ENCODE measurements at regions not wholly inside any gene's neighbourhood (a gene's known extent, or its start where the extent isn't known, plus 50 kb on each side); places are given as distances from the start of the nearest gene placed in this dataset.

GRCh38 chr2:176508374-176508773 lies 239.1 kb downstream of the MTX2 start:
- no peak for DNase-seq

GRCh38 chr2:176508984-176509740 lies 239.9 kb downstream of the MTX2 start:
- DNase-seq: no peak

- no peak for DNase-seq
Observed at GRCh38 chr2:176514276-176514675, 245.0 kb downstream of the MTX2 start.

- DNase-seq: no peak
Observed at GRCh38 chr2:176514805-176515500, 245.7 kb downstream of the MTX2 start.

GRCh38 chr2:176516051-176516602 lies 246.9 kb downstream of the MTX2 start:
- no peak for DNase-seq

- no peak for DNase-seq
Observed at GRCh38 chr2:176518823-176519222, 249.6 kb downstream of the MTX2 start.

GRCh38 chr2:176521878-176522670 lies 252.8 kb downstream of the MTX2 start:
- DNase-seq: no peak

- no peak for DNase-seq
Observed at GRCh38 chr2:176525086-176525485, 255.8 kb downstream of the MTX2 start.

- no peak for DNase-seq
Observed at GRCh38 chr2:176526995-176527901, 258.0 kb downstream of the MTX2 start.

GRCh38 chr2:176531608-176532007 lies 262.4 kb downstream of the MTX2 start:
- no peak for DNase-seq

- DNase-seq: no peak
Observed at GRCh38 chr2:176533505-176534193, 264.4 kb downstream of the MTX2 start.

- no peak for DNase-seq
Observed at GRCh38 chr2:176534798-176535466, 265.7 kb downstream of the MTX2 start.

- no peak for DNase-seq
Observed at GRCh38 chr2:176535467-176536113, 266.3 kb downstream of the MTX2 start.

- DNase-seq: no peak
Observed at GRCh38 chr2:176536439-176537133, 267.3 kb downstream of the MTX2 start.

- DNase-seq: no peak
Observed at GRCh38 chr2:176537932-176538331, 268.7 kb downstream of the MTX2 start.

- no peak for DNase-seq
Observed at GRCh38 chr2:176540995-176541394, 271.8 kb downstream of the MTX2 start.

GRCh38 chr2:176542476-176542875 lies 273.2 kb downstream of the MTX2 start:
- DNase-seq: no peak

- no peak for DNase-seq
Observed at GRCh38 chr2:176544557-176544956, 275.3 kb downstream of the MTX2 start.

GRCh38 chr2:176544991-176545956 lies 276.0 kb downstream of the MTX2 start:
- DNase-seq: no peak

All from activated naive CD4-positive, alpha-beta T cell treated with anti-CD3 and anti-CD28 coated beads, Interleukin-2, amount 50 U/mL, for 16 hours (primary cell).